NCI-H1105 treated with DMSO at 0.1 percent for 48 hours (cell line): ENCODE measurements at regions not wholly inside any gene's neighbourhood (a gene's known extent, or its start where the extent isn't known, plus 50 kb on each side); places are given as distances from the start of the nearest gene placed in this dataset.
A peak's percentile ranks its signal among the peaks of the same experiment; 100 is the strongest.

Experiments used
- DNase-seq: peaks from one replicate; lab custom pipeline; 2025; lab: John Stamatoyannopoulos, UW

DNA sequence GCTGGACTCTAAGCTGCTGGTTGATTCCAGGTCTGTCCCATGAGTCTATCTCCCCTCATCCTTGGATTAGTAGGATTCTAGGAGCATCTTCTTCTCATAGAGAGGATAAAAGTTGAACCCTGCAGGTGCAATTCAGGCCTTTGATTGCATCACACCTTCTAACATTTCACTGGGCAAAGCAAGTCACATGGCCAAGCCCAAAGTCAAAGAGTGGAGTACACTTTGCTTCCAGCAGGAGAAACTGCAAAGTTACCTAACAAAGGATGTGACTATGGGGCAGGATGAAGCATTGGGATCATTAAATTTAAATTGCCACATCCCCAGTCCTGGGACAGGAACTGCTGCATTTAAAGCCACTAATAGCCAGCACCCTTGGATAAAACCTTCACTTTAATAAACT is 51.0 kb upstream of the EGFLAM start:
- DNase-seq = no peak

DNA sequence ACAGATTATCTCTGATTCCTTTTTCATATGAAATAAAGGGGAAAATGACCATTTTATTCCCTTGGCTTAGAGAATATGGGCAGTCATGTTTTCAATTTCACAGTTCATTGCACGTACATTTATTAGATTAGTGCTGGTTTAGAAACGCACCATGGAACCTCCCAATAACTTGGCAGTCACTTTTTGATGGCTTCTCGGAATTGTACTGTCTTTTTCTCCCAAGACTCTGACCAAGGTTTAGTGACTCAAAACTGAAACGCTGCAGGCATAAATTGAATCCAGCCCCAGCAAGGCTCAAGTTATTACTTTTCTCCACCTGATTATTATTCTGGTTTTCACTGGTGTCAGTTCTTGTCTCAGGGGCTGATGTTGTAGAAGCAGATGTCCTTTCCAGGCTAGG is 55.6 kb upstream of the EGFLAM start:
- no peak for DNase-seq

DNA sequence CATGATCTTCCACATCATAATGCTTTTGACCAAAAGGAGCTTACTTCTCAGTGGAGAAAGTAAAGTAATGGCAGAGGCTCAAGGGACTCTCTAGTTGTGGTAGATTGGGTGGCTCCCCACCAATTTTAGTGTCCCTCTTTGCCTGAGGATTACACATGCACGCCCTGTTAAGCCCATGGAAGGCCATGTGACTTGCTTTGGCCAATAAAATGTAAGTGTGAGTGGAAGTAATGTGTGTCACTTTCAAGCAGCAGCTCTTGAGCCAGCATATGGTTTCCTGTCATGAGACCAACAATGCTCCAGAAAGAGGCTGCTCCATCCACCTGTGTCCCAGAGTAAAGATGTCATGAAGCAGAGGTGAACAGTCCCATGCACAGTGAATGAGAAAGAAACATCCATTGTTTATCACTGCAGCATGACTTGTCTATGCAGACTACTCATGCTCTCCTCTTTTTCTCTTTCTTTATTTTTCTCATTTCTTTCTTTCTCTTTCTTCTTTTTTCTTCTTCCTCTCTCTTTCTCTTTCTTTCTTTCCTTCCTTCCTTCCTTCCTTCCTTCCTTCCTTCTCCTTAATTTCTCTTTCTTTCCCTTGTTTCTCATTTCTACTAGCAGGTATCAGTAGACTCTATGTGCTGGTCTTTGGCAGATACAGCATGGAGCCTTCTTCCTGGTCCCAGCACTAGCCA is 57.3 kb upstream of the EGFLAM start:
- no peak for DNase-seq

DNA sequence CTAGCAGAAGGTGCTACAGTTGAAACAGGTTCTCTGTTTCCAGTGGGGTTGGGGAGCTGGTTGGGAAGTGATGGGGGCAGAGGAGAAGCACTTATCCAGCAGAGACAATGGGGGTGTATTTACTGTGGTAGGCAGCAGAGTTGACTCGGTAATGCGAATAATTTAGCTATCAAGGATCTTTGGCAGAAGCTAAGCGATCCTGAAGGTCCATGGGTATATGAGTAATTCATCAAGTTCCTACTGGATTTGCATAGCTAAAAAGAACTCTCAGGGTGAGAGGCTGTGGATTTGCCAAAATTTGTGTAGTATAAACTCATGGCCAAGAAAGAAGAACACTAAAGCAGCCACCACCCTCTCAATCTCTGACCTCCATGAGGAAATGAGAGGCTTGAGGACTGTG is 61.2 kb upstream of the EGFLAM start:
- no peak for DNase-seq

DNA sequence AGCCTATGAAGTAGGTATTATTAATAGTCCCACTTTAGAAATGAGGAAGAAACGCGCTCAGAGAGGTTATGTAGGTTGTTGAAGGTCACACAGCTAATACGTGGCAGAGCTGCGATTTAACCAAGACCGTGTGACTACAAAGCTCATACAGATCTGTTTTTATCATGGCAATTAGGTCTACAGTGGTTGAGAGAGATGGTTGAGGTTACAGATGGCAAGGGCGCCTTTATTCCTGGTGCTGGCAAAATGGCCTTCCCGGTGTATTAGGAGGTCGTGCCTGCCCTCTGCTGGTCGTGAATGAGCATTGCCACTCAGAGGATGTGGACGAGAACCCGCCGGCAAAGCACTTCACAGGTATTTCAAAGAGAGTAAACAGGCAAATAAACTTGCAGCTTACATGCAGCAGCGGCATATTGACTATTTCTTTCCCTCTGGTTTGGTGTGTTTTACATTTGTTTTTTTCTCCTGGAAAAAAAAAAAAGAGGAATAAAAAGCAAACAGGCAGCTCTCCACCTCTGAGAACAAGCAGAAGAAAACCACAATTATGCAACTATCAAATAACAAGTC is 65.3 kb upstream of the EGFLAM start:
- peak; percentile 59 for DNase-seq

DNA sequence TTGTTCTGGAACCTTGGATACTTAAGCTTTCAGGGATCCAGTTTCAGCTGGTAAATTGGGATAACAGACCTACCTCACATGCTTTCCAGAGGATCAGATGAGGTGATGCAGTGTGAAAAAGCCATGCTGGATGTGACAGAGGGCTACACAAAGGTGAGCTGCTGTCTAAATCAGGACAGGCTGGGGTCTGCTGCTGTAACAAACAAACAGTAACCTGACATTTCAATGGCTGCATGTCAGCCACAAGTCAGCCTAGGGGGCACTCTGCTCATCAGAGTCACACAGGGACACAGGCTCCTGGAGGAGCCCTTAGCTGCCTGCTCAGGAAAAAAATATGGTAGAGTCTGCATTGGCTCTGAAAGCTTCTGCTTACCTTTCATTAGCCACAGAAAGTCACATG is 66.7 kb upstream of the EGFLAM start:
- DNase-seq = no peak

DNA sequence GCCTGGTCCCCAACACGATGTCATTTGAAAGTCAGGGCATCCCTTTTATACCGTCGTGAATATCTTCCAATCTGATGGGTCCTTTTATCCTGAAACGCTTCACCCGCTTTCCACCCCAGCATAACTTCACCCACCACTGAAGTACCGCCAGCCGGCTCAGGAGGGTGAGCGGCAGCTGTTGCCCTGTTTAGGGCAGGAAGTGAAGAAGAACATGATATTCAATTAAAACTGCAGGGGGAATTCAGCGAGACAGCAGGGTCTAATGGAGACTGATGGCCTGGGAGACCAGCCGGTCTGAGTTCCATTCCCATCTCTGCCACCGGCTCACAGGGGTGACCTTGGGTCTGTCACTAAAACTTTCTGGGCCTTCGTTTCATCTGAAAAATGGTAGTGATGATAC is 68.2 kb upstream of the EGFLAM start:
- DNase-seq = no peak

DNA sequence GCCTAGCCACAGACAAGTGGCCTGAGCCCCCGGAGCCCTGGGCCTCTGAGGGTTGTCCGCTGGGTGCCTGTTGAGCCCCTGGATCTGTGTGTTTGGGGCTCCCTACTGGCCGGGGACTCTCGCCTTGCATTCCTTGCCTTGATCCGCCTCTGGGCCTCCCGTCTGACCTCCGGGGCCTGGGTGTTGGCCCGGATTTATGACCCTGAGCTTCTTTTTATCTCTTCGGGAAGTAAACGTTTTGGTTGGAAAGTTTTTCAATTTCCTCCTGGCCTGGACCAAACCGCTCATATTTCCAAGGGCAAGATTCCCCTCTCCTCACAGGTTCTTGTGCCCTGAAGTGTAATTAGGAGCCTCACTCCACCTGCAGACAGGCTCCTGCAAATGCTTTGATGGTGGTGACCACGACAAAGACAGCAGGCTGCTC is 69.3 kb upstream of the EGFLAM start:
- no peak for DNase-seq

DNA sequence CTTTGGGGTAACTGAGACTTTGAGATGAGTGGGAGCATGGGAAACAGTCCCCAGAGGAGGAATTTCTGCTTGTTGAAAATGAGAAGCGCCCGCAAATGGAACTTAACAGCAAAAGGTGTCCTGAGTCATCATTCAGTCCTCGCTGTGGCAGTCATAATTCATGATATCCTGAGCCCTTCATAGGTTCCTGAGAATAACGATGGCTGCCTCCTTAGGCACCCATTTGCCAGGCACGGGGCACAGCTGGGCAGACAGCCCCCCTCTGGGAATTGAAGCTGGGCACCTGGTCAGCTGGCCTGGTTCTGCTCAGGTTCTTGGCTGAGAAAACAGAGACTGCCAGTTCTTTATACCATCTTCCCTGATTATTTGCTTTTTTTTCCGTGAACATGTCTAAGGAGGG is 69.8 kb upstream of the EGFLAM start:
- DNase-seq = no peak

DNA sequence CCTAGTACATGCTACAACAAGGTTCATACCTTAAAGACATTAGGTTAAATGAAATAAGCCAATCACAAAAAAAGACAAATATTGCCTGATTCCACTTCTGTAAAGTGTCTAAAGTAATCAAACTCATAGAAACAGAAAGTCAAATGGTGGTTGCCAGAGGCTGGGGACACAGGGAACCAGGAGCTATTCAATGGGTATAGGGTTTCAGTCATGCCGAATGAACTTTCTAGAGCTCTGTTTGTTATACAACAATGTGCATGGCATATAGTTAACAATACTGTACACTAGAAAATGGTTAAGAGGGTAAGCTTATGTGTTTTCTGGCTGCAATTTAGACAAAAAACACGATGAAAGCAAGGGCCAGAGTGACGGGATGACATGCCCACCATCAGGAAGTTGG is 70.8 kb upstream of the EGFLAM start:
- DNase-seq = no peak

DNA sequence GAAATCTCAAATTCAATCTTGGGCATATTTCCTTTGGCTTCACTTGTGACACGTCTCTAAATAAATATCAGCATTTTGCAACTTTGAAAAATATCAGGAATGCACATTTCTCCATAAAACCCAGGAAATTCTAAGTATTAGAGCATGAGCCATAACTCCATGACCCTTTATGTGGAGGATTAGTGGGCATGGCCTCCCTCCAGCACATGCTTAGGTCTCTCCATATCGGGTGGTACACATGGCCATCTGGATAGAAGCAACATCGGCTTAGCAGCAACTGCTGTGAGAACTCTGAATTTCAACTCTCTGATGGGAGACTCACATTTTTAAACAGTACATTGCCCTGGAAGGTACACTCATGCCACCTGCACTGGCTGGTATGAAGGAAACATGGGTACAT is 73.7 kb upstream of the EGFLAM start:
- DNase-seq = no peak

DNA sequence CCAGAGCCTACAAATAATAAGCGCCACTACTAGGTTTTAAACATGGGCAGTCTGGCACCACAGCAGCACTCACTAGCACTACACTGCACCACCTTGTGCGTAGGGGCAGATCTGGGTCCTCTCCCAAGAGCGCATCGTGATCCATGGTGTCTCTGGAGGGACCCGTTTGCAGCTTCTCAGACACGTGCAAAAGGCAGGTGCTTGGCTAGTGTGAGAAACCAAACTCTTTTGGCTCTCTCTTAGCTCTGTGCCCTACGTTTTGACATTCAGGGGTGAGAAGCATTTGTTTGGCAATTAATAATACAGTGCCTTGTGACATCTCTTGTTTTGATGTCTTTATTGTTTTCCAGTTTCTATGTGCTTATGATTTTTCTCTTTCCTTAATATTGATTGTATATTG is 75.4 kb upstream of the EGFLAM start:
- no peak for DNase-seq

DNA sequence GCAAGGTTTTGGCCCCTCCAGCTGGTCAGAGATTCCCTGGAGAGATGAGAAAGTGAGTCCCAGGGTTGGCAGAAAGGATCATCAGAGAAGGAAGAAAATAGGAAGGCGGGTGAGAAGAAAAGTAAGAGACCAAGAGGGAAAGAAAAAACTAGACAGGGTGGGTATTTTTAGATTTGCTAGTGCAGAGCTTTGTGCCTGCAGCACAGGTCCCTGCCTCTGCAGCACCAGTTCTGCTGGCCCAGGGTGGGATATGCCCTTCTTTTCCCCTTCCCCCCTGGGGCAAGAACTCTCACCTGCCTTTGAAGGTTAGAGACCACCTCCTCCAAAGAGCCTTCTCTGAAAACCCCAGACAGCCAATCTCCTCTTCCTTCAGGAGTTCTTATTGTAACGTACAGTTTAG is 90.3 kb upstream of the EGFLAM start:
- DNase-seq = no peak

DNA sequence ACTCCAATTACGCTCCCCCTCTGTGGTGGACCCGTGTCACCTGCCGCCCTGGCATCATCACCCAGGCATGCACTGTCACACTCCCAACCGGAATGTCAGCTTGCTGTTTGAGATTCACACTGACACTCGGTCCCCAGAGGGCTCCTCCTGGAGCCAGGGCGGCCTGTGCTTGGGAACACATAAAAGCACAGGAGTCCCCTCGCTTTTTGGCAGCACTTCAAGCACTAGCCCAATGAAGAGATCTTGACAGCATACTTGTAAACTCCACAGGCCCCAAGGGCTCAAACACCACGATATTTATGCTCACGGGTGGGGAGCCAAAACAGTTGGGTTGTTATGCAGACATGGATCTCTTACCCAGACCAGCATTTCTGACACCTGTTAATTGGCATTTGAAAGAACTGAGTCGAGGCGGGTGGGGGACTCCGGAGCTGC is 90.8 kb upstream of the EGFLAM start:
- peak; percentile 55 for DNase-seq

DNA sequence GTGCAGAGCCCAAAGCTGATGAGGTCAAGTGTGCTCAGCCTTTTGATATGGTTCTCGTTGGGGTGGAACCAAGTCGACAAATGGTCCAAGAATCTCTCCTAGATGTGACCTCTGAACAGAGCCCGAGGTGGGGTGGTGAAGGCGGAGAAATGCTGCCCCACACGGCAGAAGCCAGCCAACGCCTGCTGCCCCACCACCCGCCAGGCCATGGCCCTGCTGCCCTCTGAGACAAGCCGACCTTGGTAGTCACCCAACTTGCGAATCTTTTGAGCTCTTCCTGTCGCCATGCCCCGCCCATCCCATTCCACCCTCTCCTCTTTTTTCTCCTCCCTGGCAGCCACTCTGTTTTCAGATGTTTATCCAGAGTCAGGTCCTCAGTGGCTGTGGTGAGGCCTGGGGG is 91.5 kb upstream of the EGFLAM start:
- no peak for DNase-seq

DNA sequence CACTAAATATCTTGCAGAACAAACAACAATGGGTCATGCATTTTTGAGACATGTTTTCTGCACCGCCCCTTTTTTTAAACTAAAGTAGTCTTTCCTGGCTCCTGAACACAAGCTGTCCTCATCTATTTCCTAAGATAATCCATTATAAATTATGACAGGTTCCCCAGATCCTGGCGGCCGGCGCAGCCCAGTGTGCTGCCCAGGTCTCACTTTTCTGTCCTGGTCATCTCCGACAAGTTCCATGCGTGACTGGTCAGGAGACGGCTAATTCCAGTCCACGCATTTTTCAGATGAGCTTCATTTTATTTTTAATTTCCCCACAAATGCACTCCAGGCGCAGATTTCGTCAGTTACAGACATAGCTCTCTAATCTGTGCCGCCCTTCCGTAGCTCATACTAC is 92.9 kb upstream of the EGFLAM start:
- no peak for DNase-seq

DNA sequence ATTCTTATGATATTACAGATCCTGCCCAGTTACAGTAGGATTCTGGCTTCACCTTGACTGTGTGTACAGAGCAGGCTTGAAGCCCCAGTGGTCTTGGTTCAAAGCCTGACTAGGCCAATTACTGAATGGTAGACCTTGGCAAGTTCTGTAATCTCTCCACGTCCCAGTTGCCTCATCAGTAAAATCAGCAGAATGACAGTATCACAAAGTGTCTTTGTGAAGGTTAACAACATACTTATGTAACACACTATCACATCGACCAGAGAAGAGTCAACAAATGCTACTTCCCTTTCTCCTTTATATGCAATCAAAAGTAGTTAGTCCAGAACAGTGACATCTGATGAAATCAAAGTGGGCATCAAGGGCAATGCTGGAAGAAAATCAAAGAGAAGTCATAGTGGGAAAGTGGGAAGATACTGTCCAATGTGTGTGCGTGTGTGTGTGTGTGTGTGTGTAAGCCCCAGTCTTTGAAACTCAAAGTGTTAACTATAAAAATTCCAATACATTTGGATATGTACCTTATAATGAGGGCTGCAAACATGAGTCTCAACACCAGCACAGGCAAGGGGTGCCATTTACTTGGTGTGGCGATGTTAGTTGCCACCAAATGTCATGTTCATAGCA is 93.5 kb upstream of the EGFLAM start:
- no peak for DNase-seq

DNA sequence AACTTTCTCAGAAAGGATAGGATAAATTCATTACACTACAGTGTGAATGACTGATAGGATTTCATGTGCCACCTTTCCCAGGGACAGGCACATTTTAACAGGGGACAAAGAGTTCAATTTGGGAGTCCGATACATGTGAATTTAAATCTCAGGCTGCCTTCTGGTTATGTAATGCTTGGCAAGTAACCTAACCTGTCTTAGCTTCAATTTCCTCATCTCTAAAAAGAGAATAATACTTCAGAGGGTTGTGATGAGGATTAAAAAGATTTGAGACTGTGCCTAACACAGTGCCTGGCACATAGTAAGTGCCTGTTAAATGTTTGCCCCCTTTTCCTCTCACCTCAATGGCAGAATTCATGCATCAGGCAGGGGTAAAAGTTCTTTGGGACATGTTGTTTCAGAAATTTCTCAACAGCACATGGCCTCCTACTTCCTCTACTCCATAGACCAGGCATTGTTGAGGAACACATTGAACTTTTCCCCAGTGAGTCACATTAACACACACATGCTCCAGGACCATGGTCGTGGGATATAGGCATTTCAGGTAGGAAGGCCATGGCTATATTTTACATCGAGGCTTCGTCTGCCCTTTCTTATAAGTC is 94.6 kb upstream of the EGFLAM start:
- no peak for DNase-seq

DNA sequence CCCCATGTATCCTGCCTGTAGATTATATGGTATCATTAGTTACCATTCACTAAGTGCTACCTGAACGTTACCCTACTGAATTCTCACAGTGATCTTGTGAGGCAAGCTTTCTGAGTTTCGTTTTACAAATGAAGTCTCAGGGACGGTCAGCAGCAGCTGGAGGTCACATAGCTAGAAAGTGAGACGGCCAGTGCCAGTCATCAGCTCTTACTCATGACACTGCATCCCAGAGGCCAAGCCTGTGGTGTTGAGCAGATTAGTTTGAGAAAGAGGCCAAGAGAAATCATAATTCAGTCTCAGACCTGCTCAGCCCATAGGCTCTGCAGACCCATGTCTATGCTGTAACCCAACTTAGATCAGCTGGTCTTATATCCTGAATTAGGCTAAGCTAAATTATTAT is 95.7 kb upstream of the EGFLAM start:
- DNase-seq = no peak

DNA sequence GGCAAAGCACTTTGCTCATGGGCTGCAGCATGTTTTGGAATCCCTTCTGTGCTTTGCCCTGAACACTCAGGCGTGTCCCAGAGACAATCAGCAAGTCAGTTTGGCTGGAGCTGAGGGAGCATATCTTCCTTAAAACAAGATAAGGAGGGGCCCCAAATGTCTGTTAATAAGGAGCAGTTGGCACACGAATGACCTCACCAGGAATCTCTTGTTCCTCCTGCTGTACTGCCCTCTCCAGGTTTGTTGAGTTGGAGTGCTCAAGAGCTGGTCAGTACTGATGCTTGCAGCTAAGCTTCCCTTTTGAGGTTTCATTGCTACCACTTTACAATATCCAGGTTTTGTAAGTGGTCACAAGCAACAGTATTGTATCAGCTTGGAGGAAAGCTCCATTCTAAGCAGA is 101.3 kb upstream of the EGFLAM start:
- DNase-seq = no peak

DNA sequence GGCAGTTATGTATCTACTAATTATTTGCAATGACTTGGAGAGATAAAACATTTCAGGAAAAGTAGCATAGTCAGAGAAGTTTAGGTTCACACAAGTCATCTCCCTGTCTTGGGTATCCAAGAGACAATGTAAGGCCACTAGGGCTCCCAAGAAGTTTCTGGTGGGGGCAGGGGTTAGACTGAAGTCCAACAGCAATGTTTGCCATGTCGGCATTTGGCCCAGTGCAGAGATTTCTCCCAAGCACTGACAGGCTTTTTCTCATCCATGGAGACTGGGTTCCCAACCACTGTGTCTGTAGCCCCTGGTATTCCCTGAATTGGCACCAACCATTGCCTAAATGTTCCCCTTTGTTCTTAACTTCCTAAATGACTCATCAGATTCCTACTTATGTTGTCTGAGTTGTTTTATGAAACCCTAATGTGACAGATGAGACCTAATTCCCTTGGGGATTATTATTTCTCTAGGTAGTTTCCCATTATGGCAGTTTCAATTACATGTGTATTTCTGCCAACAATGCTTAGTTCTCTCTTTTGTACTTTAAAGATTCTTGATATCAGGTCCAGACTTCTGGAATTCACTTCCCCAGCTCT is 103.6 kb upstream of the EGFLAM start:
- peak; percentile 4 for DNase-seq

DNA sequence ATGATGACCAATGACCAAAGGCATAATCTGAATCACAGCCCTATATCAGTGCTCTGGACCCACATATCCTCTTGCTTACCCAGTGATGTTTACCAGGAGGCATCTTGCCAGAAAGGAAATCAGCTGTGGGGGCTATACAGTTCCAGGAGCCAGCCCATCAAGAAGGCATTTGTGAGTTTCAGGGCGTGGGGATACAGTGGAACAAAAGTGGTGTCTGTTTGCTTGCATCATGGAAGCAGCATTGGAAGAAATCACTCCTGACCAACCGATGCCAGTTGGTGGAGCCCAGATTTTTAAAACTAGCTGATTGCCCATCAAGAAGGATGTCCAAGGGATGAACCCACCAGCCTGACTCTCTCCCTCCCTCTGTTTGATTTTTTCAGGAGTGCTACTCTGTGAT is 106.5 kb upstream of the EGFLAM start:
- no peak for DNase-seq

DNA sequence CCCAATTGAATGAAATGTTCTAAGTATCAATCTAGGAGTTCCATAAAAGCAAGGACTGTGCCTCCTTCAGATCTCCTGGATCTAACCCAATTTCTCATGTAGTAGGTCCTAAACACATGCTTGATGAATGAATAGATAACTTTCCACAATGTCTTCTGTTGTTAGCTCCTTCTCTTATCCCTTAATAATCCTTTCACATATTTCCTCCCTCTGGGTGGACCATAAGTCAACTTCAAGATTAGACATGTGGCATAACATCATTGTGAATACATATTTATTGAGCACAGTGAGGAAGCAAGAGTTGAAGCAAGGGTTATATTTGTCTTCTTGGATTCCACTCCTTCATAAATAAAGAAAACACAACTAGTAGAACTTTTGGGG is 108.6 kb upstream of the EGFLAM start:
- no peak for DNase-seq
